B cell (primary cell): ENCODE measurements at regions not wholly inside any gene's neighbourhood (a gene's known extent, or its start where the extent isn't known, plus 50 kb on each side); places are given as distances from the start of the nearest gene placed in this dataset.

Experiments used
- ATAC-seq: fragments of 200-7000 bp; cut with Tn5 transposase; one replicate; pipeline ENCODE4 v1.10.0; 2021; ENCODE audit warnings: low read depth, mild to moderate bottlenecking, moderate number of reproducible peaks, moderate library complexity
- CTCF ChIA-PET: fragments of 350-600 bp; sonication (Branson Sonifier 250); formaldehyde crosslinking; loops from one replicate; lab custom pipeline; 2021; ENCODE audit warnings: antibody characterized with exemption, inconsistent platforms; lab: Charles Lee
- POLR2A ChIA-PET: fragments of 350-600 bp; sonication (Branson Sonifier 250); formaldehyde crosslinking; loops from one replicate; lab custom pipeline; 2021; ENCODE audit warnings: antibody characterized with exemption; lab: Charles Lee
- DNase-seq: peaks from one replicate; pipeline ENCODE4 v3.0.0; 2013
- H2AFZ ChIP-seq: 2 replicates; pipeline ENCODE4 v1.6.1; 2012; ENCODE audit warnings: mild to moderate bottlenecking, low read depth, low read length; ENCODE audit not compliant: insufficient read depth, poor library complexity, severe bottlenecking
- H3K27ac ChIP-seq, 2 donors: 1 replicate in 1 of 2; 2 replicates in 1 of 2; pipeline ENCODE4 v1.5.1; 2012 to 2013; ENCODE audit warnings: low read length in 2 of 2, mild to moderate bottlenecking in 2 of 2, moderate library complexity in 1 of 2
- H3K27me3 ChIP-seq, 4 experiments: fragments of 200-600 bp in 1 of 4; sonication (generic) in 1 of 4; replicated peaks in 1 of 4; 1 replicate in 2 of 4; 2 replicates in 2 of 4; pipeline versions ENCODE4 v1.6.1 to v1.7.0; 2013 to 2016; ENCODE audit warnings: low read length in 3 of 4, mild to moderate bottlenecking in 2 of 4, mixed read lengths in 1 of 4, moderate library complexity in 1 of 4; ENCODE audit not compliant: insufficient read depth in 4 of 4, control insufficient read depth in 3 of 4; ENCODE audit errors: control extremely low read depth in 1 of 4
- H3K36me3 ChIP-seq, 2 experiments: replicated peaks in 1 of 2; 1 replicate in 1 of 2; 2 replicates in 1 of 2; pipeline versions ENCODE4 v1.6.1 to v1.7.1; 2013; ENCODE audit warnings: low read length in 1 of 2; ENCODE audit not compliant: insufficient read depth in 2 of 2, control insufficient read depth in 1 of 2; ENCODE audit errors: control extremely low read depth in 1 of 2, extremely low read depth in 1 of 2
- H3K4me1 ChIP-seq, 2 donors: fragments of 200-600 bp in 1 of 2; sonication (generic) in 1 of 2; 1 replicate in 1 of 2; 2 replicates in 1 of 2; pipeline versions ENCODE4 v1.5.1 to v1.6.1; 2013 to 2017; ENCODE audit warnings: low read length in 2 of 2; ENCODE audit not compliant: control insufficient read depth in 2 of 2, insufficient read depth in 2 of 2
- H3K4me2 ChIP-seq: replicated peaks from 2 replicates; pipeline ENCODE3; 2012; ENCODE audit warnings: mild to moderate bottlenecking, low read depth, low read length; ENCODE audit not compliant: poor library complexity, severe bottlenecking
- H3K4me3 ChIP-seq, 5 experiments: fragments of 200-600 bp in 1 of 5; sonication (generic) in 1 of 5; 1 replicate in 3 of 5; 2 replicates in 2 of 5; pipeline versions ENCODE4 v1.5.1 to v1.7.0; 2011 to 2016; ENCODE audit warnings: low read length in 4 of 5, mild to moderate bottlenecking in 4 of 5, low read depth in 2 of 5, control low read depth in 1 of 5, moderate library complexity in 1 of 5; ENCODE audit not compliant: insufficient read depth in 1 of 5; ENCODE audit errors: control extremely low read depth in 1 of 5, extremely low read depth in 1 of 5
- H3K79me2 ChIP-seq: fragments of 200-600 bp; sonication (generic); one replicate; pipeline ENCODE4 v1.6.0; 2016; ENCODE audit warnings: low read length; ENCODE audit not compliant: control insufficient read depth, insufficient read depth
- H3K9ac ChIP-seq: fragments of 200-600 bp; sonication (generic); 2 replicates; pipeline ENCODE4 v1.6.1; 2017; ENCODE audit warnings: mild to moderate bottlenecking, low read length, moderate library complexity
- H3K9me3 ChIP-seq, 3 donors: one replicate each; pipeline versions ENCODE4 v1.6.1 to v1.7.1; 2013; ENCODE audit warnings: low read length in 2 of 3; ENCODE audit not compliant: control insufficient read depth in 2 of 3, insufficient read depth in 1 of 3; ENCODE audit errors: control extremely low read depth in 1 of 3
- H4K20me1 ChIP-seq: 2 replicates; pipeline ENCODE4 v1.6.0; 2012; ENCODE audit warnings: mild to moderate bottlenecking, low read length; ENCODE audit not compliant: insufficient read depth, control insufficient read depth, poor library complexity, severe bottlenecking
- H3K27ac Mint-ChIP-seq: one replicate; pipeline ENCODE4 v1.8.0; 2021; ENCODE audit warnings: mixed read lengths
- H3K27me3 Mint-ChIP-seq: one replicate; pipeline ENCODE4 v1.8.0; 2021; ENCODE audit warnings: mixed read lengths
- H3K4me1 Mint-ChIP-seq: one replicate; pipeline ENCODE4 v1.8.0; 2021; ENCODE audit warnings: mixed read lengths
- H3K4me3 Mint-ChIP-seq: one replicate; pipeline ENCODE4 v1.8.0; 2021; ENCODE audit warnings: mixed read lengths
- H3K9me3 Mint-ChIP-seq: one replicate; pipeline ENCODE4 v1.8.0; 2022; ENCODE audit warnings: mixed read lengths; ENCODE audit not compliant: insufficient read depth
- EZH2 ChIP-seq: IDR thresholded peaks from 2 replicates; pipeline ENCODE4 v1.6.1; 2012; ENCODE audit warnings: borderline replicate concordance, low read depth, mild to moderate bottlenecking, moderate library complexity, low read length; ENCODE audit not compliant: insufficient read depth, poor library complexity, severe bottlenecking
- WGBS: methylation state at CpG from one replicate; pipeline ENCODE4 v1.1.5; 2013; ENCODE audit warnings: missing lambda C conversion rate; ENCODE audit not compliant: insufficient coverage; 5-methylcytosine and 5-hydroxymethylcytosine counted together
- intact Hi-C: fragments of 100-400 bp; cut with micrococcal nuclease; formaldehyde crosslinking; loops from one replicate; pipeline ENCODE4 v1.10.0; 2022
- TF ChIP-seq, protein P1 (sequence below): fragments of 200-600 bp; IDR thresholded peaks from one replicate; pipeline ENCODE4 v1.8.0; 2022; ENCODE audit warnings: antibody characterized with exemption, mild to moderate bottlenecking

- Histone ChIP-seq H4K20me1 (no peaks in the 10 kb centered on the region), H3K79me2 (no peaks in the 10 kb centered on the region), H3K4me2 (no peak overlapping the region), H3K9ac (no peak overlapping the region), H2AFZ (no peak overlapping the region), H3K4me3 (no peak overlapping the region), H3K4me1 (no peaks in the 10 kb centered on the region), H3K36me3 (no peaks in the 10 kb centered on the region), H3K27ac (no peak overlapping the region), H3K27me3 (no peaks in the 10 kb centered on the region), H3K9me3 (peaks cover 0 to 3% (median 0%) of the 10 kb centered on the region in 3 donors)
- ChIA-PET CTCF (no interaction called here), POLR2A (no interaction called here)
- no peaks in the 10 kb centered on the region for H3K4me1 Mint-ChIP-seq
- DNase-seq: no peak
- no CpG with 5 or more reads among the region's 5 CpGs for WGBS
- H3K27me3 Mint-ChIP-seq: no peaks in the 10 kb centered on the region
- no peak for ATAC-seq
- H3K27ac Mint-ChIP-seq: no peak overlapping the region
- no peak overlapping the region for H3K4me3 Mint-ChIP-seq
- no peak for TF ChIP-seq EZH2
- TF ChIP-seq, protein P1, sequence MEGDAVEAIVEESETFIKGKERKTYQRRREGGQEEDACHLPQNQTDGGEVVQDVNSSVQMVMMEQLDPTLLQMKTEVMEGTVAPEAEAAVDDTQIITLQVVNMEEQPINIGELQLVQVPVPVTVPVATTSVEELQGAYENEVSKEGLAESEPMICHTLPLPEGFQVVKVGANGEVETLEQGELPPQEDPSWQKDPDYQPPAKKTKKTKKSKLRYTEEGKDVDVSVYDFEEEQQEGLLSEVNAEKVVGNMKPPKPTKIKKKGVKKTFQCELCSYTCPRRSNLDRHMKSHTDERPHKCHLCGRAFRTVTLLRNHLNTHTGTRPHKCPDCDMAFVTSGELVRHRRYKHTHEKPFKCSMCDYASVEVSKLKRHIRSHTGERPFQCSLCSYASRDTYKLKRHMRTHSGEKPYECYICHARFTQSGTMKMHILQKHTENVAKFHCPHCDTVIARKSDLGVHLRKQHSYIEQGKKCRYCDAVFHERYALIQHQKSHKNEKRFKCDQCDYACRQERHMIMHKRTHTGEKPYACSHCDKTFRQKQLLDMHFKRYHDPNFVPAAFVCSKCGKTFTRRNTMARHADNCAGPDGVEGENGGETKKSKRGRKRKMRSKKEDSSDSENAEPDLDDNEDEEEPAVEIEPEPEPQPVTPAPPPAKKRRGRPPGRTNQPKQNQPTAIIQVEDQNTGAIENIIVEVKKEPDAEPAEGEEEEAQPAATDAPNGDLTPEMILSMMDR: no peak
- intact Hi-C loops: no loop called here
- peaks cover 8% of the 10 kb centered on the region for H3K9me3 Mint-ChIP-seq
These were observed 620.4 kb downstream of the SLC16A7 start for GRCh38 chr12:60216226-60216625.

DNA sequence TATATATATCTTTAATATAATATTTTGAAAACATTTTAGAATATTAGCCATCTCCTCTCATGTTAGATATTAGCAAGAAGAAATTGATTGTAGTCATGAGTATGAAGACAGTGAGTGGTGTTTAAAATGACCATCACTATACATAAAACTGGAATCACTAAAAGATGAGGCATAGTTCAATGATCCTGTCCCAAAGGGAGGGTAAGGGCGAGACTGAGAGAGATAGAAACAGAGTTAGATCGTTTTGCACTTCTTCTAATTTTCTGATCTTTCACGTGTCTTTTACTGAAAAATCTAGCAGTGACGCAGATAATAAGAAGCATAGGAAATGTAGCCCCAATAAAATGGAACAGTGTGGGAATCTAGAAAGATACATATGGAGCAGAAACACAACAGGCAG is 627.4 kb downstream of the SLC16A7 start:
- POLR2A ChIA-PET: no interaction called here
- intact Hi-C loops: no loop called here
- no peak for DNase-seq

More for the DNA sequence above, 627.4 kb downstream of the SLC16A7 start:
- H3K9ac ChIP-seq: no peak overlapping the region
- H3K27ac Mint-ChIP-seq: no peak overlapping the region
- H3K36me3 ChIP-seq: no peaks in the 10 kb centered on the region
- H3K9me3 Mint-ChIP-seq: peaks cover 2% of the 10 kb centered on the region
- 93% methylated on average over 2 of the region's 4 CpGs for WGBS
- H3K79me2 ChIP-seq: no peaks in the 10 kb centered on the region
- no peaks in the 10 kb centered on the region for H3K9me3 ChIP-seq
- H4K20me1 ChIP-seq: no peaks in the 10 kb centered on the region
- no peaks in the 10 kb centered on the region for H3K4me1 ChIP-seq
- no peak overlapping the region for H3K4me2 ChIP-seq
- no peak overlapping the region for H3K27ac ChIP-seq
- no peak overlapping the region for H3K4me3 ChIP-seq
- H3K27me3 Mint-ChIP-seq: no peaks in the 10 kb centered on the region
- TF ChIP-seq, protein P1: no peak
- TF ChIP-seq EZH2: no peak
- no peak overlapping the region for H2AFZ ChIP-seq
- CTCF ChIA-PET: no interaction called here
- ATAC-seq: no peak
- no peaks in the 10 kb centered on the region for H3K4me1 Mint-ChIP-seq
- H3K4me3 Mint-ChIP-seq: no peak overlapping the region
- H3K27me3 ChIP-seq: no peaks in the 10 kb centered on the region
